H9 (cell line): ENCODE measurements at regions not wholly inside any gene's neighbourhood (a gene's known extent, or its start where the extent isn't known, plus 50 kb on each side); places are given as distances from the start of the nearest gene placed in this dataset.

Source experiments
- DNase-seq: peaks from one replicate; pipeline ENCODE4 v3.0.0-alpha.2; 2017
- H2AFZ ChIP-seq: one replicate; pipeline ENCODE4 v1.6.1; 2013; ENCODE audit warnings: mild to moderate bottlenecking, low read length, control low read depth, moderate library complexity
- H2AK5ac ChIP-seq: 2 replicates; pipeline ENCODE4 v1.6.1; 2013; ENCODE audit warnings: low read length, control low read depth, mixed read lengths; ENCODE audit not compliant: insufficient read length
- H2BK120ac ChIP-seq: one replicate; pipeline ENCODE4 v1.6.1; 2013; ENCODE audit warnings: low read depth, mild to moderate bottlenecking, low read length, control low read depth, inconsistent platforms; ENCODE audit not compliant: poor library complexity, severe bottlenecking
- H2BK12ac ChIP-seq: 2 replicates; pipeline ENCODE4 v1.6.1; 2013; ENCODE audit warnings: low read length, control low read depth, mixed read lengths, low read depth; ENCODE audit not compliant: insufficient read length
- H2BK15ac ChIP-seq: 2 replicates; pipeline ENCODE4 v1.6.1; 2013; ENCODE audit warnings: low read depth, low read length, control low read depth
- H2BK20ac ChIP-seq: one replicate; pipeline ENCODE4 v1.6.1; 2013; ENCODE audit warnings: low read depth, mild to moderate bottlenecking, low read length, control low read depth, inconsistent platforms; ENCODE audit not compliant: poor library complexity, severe bottlenecking
- H2BK5ac ChIP-seq: 2 replicates; pipeline ENCODE4 v1.6.1; 2013; ENCODE audit warnings: low read length, control low read depth, mixed read lengths; ENCODE audit not compliant: insufficient read length
- H3K14ac ChIP-seq: 2 replicates; pipeline ENCODE4 v1.6.1; 2013; ENCODE audit warnings: low read length, control low read depth; ENCODE audit not compliant: insufficient read depth
- H3K18ac ChIP-seq: 2 replicates; pipeline ENCODE4 v1.6.1; 2013; ENCODE audit warnings: low read depth, mild to moderate bottlenecking, mixed read lengths, low read length, control low read depth; ENCODE audit not compliant: insufficient read length
- H3K23ac ChIP-seq: 2 replicates; pipeline ENCODE4 v1.6.1; 2013; ENCODE audit warnings: low read length, control low read depth, mixed read lengths, low read depth; ENCODE audit not compliant: insufficient read length
- H3K23me2 ChIP-seq: 2 replicates; pipeline ENCODE4 v1.6.1; 2013; ENCODE audit warnings: low read depth, mild to moderate bottlenecking, mixed read lengths, low read length, control low read depth; ENCODE audit not compliant: insufficient read length, poor library complexity, severe bottlenecking
- H3K27ac ChIP-seq: 2 replicates; pipeline ENCODE4 v1.5.1; 2013; ENCODE audit warnings: low read length, control low read depth, mixed read lengths, low read depth; ENCODE audit not compliant: insufficient read length
- H3K27me3 ChIP-seq: 2 replicates; pipeline ENCODE4 v1.6.1; 2013; ENCODE audit warnings: low read length, control low read depth, inconsistent platforms; ENCODE audit not compliant: insufficient read depth
- H3K4ac ChIP-seq: 2 replicates; pipeline ENCODE4 v1.6.1; 2013; ENCODE audit warnings: low read depth, mild to moderate bottlenecking, control low read depth, inconsistent platforms, low read length, moderate library complexity
- H3K4me1 ChIP-seq: 2 replicates; pipeline ENCODE4 v1.6.1; 2013; ENCODE audit warnings: low read length, control low read depth, inconsistent platforms; ENCODE audit not compliant: insufficient read depth
- H3K4me2 ChIP-seq: 2 replicates; pipeline ENCODE4 v1.6.1; 2013; ENCODE audit warnings: low read length, control low read depth, mixed read lengths; ENCODE audit not compliant: insufficient read length, insufficient read depth
- H3K56ac ChIP-seq: 2 replicates; pipeline ENCODE4 v1.6.1; 2013; ENCODE audit warnings: low read depth, mild to moderate bottlenecking, mixed read lengths, low read length, control low read depth; ENCODE audit not compliant: insufficient read length
- H3K79me1 ChIP-seq: 2 replicates; pipeline ENCODE4 v1.6.1; 2013; ENCODE audit warnings: low read depth, mild to moderate bottlenecking, moderate library complexity, low read length, control low read depth, inconsistent platforms; ENCODE audit not compliant: insufficient read depth, poor library complexity, severe bottlenecking
- H3K79me2 ChIP-seq: 2 replicates; pipeline ENCODE4 v1.6.1; 2013; ENCODE audit warnings: low read length, control low read depth, inconsistent platforms; ENCODE audit not compliant: insufficient read depth
- H3K9ac ChIP-seq: 2 replicates; pipeline ENCODE4 v1.6.1; 2013; ENCODE audit warnings: low read length, control low read depth, mixed read lengths; ENCODE audit not compliant: insufficient read length; ENCODE audit errors: extremely low read depth
- H3K9me3 ChIP-seq: one replicate; pipeline ENCODE4 v1.6.1; 2013; ENCODE audit warnings: low read depth, low read length, inconsistent platforms; ENCODE audit not compliant: control insufficient read depth
- H3T11ph ChIP-seq: one replicate; pipeline ENCODE4 v1.6.1; 2013; ENCODE audit warnings: mild to moderate bottlenecking, low read length, control low read depth, inconsistent platforms
- H4K20me1 ChIP-seq: one replicate; pipeline ENCODE4 v1.6.1; 2013; ENCODE audit not compliant: control insufficient read depth, insufficient read length, insufficient read depth
- H4K5ac ChIP-seq: 2 replicates; pipeline ENCODE4 v1.6.1; 2013; ENCODE audit warnings: low read depth, mild to moderate bottlenecking, mixed read lengths, low read length, control low read depth; ENCODE audit not compliant: insufficient read length
- H4K8ac ChIP-seq: replicated peaks from 2 replicates; pipeline ENCODE4 v1.6.1; 2013; ENCODE audit warnings: low read length, control low read depth, mixed read lengths, low read depth; ENCODE audit not compliant: insufficient read length
- H4K91ac ChIP-seq: 2 replicates; pipeline ENCODE4 v1.6.1; 2013; ENCODE audit warnings: low read depth, mild to moderate bottlenecking, moderate library complexity, mixed read lengths, low read length, control low read depth; ENCODE audit not compliant: insufficient read length
- H3K27ac Mint-ChIP-seq, 3 experiments: 2 replicates in 2 of 3; 3 replicates in 1 of 3; pipeline ENCODE4 v1.8.0; 2020 to 2021; ENCODE audit warnings: mixed read lengths in 3 of 3, mild to moderate bottlenecking in 1 of 3, moderate library complexity in 1 of 3
- H3K27me3 Mint-ChIP-seq: 2 replicates; pipeline ENCODE4 v1.8.0; 2021; ENCODE audit warnings: low read depth, mild to moderate bottlenecking, moderate library complexity, mixed read lengths
- H3K36me3 Mint-ChIP-seq, 3 experiments: 2 replicates in 2 of 3; 3 replicates in 1 of 3; pipeline ENCODE4 v1.8.0; 2020 to 2021; ENCODE audit warnings: low read depth in 3 of 3, mixed read lengths in 3 of 3; ENCODE audit not compliant: insufficient read depth in 1 of 3
- H3K4me1 Mint-ChIP-seq, 2 experiments: 2 replicates each; pipeline ENCODE4 v1.8.0; 2020; ENCODE audit warnings: mixed read lengths in 2 of 2
- H3K4me3 Mint-ChIP-seq, 2 experiments: 2 replicates in 1 of 2; 3 replicates in 1 of 2; pipeline ENCODE4 v1.8.0; 2020 to 2021; ENCODE audit warnings: mild to moderate bottlenecking in 2 of 2, mixed read lengths in 2 of 2, moderate library complexity in 1 of 2
- H3K9me3 Mint-ChIP-seq, 2 experiments: 2 replicates in 1 of 2; 3 replicates in 1 of 2; pipeline ENCODE4 v1.8.0; 2020; ENCODE audit warnings: mild to moderate bottlenecking in 2 of 2, mixed read lengths in 2 of 2, moderate library complexity in 1 of 2
- CTCF ChIP-seq: fragments of 200-600 bp; sonication (generic); conservative IDR thresholded peaks from 3 replicates; pipeline ENCODE4 v1.8.0; 2021; ENCODE audit warnings: antibody characterized with exemption, mild to moderate bottlenecking
- WGBS: extraction: QIAGEN DNeasy Blood & Tissue Kit; methylation state at CpG from one replicate; pipeline ENCODE4 v1.1.7; 2013; ENCODE audit warnings: missing lambda C conversion rate, low lambda C conversion rate, mixed read lengths; ENCODE audit not compliant: insufficient read length; ENCODE audit errors: extremely low coverage; 5-methylcytosine and 5-hydroxymethylcytosine counted together

- Mint-ChIP-seq H3K36me3 (peaks cover 3 to 8% (median 3%) of the 10 kb centered on the region in 3 experiments; a peak in 6 of 7 replicates), H3K27ac (no peak overlapping the region), H3K9me3 (peaks cover 10 to 11% of the 10 kb centered on the region in 2 experiments), H3K27me3 (peaks cover 62% of the 10 kb centered on the region), H3K4me1 (peaks cover 9 to 12% of the 10 kb centered on the region in 2 experiments), H3K4me3 (no peak overlapping the region)
- Histone ChIP-seq H3T11ph (no peak overlapping the region), H3K56ac (no peak overlapping the region), H2AK5ac (no peak overlapping the region), H3K4ac (no peak overlapping the region), H4K8ac (no peak overlapping the region), H2BK20ac (no peak overlapping the region), H3K9ac (no peak overlapping the region), H4K20me1 (no peaks in the 10 kb centered on the region), H2BK12ac (no peak overlapping the region), H2BK120ac (no peak overlapping the region), H3K14ac (no peak overlapping the region), H4K91ac (no peak overlapping the region), H3K27me3 (no peaks in the 10 kb centered on the region), H2BK5ac (no peak overlapping the region), H3K18ac (no peak overlapping the region), H4K5ac (no peak overlapping the region), H3K79me1 (no peaks in the 10 kb centered on the region), H3K27ac (no peak overlapping the region), H2AFZ (no peak overlapping the region), H2BK15ac (no peak overlapping the region), H3K4me2 (no peak overlapping the region), H3K23me2 (no peaks in the 10 kb centered on the region), H3K79me2 (no peaks in the 10 kb centered on the region), H3K23ac (no peak overlapping the region), H3K9me3 (no peaks in the 10 kb centered on the region), H3K4me1 (no peaks in the 10 kb centered on the region)
- no peak for TF ChIP-seq CTCF
- DNase-seq, result no peak
- WGBS, result no CpG with 5 or more reads among the region's 18 CpGs
These were observed 142.9 kb upstream of the SPACA7 start for GRCh38 chr13:112233256-112233655.
